MCF 10A (cell line): ENCODE measurements at regions not wholly inside any gene's neighbourhood (a gene's known extent, or its start where the extent isn't known, plus 50 kb on each side); places are given as distances from the start of the nearest gene placed in this dataset.
"Not testable (repeated sequence)": the region's sequence is repeated elsewhere in the genome, so short reads cannot be mapped to it uniquely, and the experiment has no call there.

ENCODE experiments used
- BruUV-seq: library from RNA; stranded (reverse); fragments of 400-500 nt; replicated peaks from 2 replicates; lab custom pipeline; 2021; lab: Mats Ljungman, UMichigan
- CTCF ChIA-PET: fragments of 300-600 bp; sonication (Branson Sonifier 250); formaldehyde crosslinking; extraction: SDS; loops from one replicate; lab custom pipeline; 2021; ENCODE audit warnings: antibody characterized with exemption, inconsistent platforms; lab: Yijun Ruan, JAX
- POLR2A ChIA-PET: fragments of 300-600, 350-650 bp; sonication (Branson Sonifier 250); formaldehyde crosslinking; extraction: SDS; loops from one replicate; lab custom pipeline; 2020; ENCODE audit warnings: antibody characterized with exemption, inconsistent platforms; lab: Yijun Ruan, JAX
- DNase-seq: peaks from one replicate; pipeline ENCODE4 v3.0.0-alpha.2; 2018; ENCODE audit not compliant: unreplicated experiment
- H3K27ac Mint-ChIP-seq: one replicate; pipeline ENCODE4 v1.8.0; 2022; ENCODE audit warnings: mild to moderate bottlenecking, low read depth, mixed read lengths; ENCODE audit not compliant: unreplicated experiment
- H3K27me3 Mint-ChIP-seq: one replicate; pipeline ENCODE4 v1.8.0; 2022; ENCODE audit warnings: mixed read lengths; ENCODE audit not compliant: insufficient read depth, unreplicated experiment
- H3K36me3 Mint-ChIP-seq: one replicate; pipeline ENCODE4 v1.8.0; 2022; ENCODE audit warnings: mild to moderate bottlenecking, moderate library complexity, mixed read lengths; ENCODE audit not compliant: insufficient read depth, unreplicated experiment
- H3K4me1 Mint-ChIP-seq: one replicate; pipeline ENCODE4 v1.8.0; 2022; ENCODE audit warnings: mixed read lengths; ENCODE audit not compliant: insufficient read depth, unreplicated experiment
- H3K4me3 Mint-ChIP-seq: one replicate; pipeline ENCODE4 v1.8.0; 2022; ENCODE audit warnings: mild to moderate bottlenecking, moderate library complexity, mixed read lengths; ENCODE audit not compliant: unreplicated experiment
- H3K9me3 Mint-ChIP-seq: one replicate; pipeline ENCODE4 v1.8.0; 2022; ENCODE audit warnings: mixed read lengths; ENCODE audit not compliant: unreplicated experiment
- intact Hi-C: fragments of 100-400 bp; cut with micrococcal nuclease; formaldehyde crosslinking; loops from 2 replicates; pipeline ENCODE4 v1.14.1; 2022

DNA sequence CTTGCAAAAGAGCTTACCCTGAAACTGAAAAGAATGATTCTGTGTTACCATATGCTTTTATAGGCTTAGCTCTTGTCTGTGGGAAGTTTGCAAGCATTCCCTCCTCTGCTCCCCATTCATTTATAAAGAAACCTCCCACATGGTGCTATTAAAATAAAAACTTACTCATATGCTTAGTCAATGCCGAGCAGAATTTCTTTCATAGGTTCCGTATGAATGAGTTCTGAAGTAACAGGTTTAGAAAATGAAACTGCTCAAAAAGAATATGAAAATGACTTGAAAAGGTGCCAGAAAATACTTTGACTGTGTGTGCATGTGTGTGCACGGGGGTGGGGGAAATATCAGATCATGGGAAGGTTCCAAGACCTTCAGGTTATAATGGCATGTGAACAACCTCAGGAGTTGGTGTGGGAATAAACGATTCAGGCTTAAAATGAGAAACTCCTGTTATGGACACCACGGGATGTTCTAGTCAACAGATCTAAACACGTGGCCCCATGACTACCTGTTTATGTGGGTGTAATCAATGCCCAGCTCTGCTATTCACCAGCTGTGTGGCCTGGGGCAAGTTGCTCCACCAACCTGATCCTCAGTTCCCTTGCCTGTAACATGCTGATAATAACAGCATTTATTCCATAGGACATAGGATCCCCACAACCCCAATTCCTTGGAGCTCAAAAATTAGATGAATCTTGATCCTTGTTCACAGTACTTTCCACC lies 293.7 kb upstream of the PLGLB1 start:
- H3K27me3 Mint-ChIP-seq, BruUV-seq, intact Hi-C loops, POLR2A ChIA-PET, H3K4me3 Mint-ChIP-seq, H3K36me3 Mint-ChIP-seq, CTCF ChIA-PET, H3K27ac Mint-ChIP-seq, H3K9me3 Mint-ChIP-seq, H3K4me1 Mint-ChIP-seq: not testable (repeated sequence)
- peak; percentile 45 for DNase-seq

DNA sequence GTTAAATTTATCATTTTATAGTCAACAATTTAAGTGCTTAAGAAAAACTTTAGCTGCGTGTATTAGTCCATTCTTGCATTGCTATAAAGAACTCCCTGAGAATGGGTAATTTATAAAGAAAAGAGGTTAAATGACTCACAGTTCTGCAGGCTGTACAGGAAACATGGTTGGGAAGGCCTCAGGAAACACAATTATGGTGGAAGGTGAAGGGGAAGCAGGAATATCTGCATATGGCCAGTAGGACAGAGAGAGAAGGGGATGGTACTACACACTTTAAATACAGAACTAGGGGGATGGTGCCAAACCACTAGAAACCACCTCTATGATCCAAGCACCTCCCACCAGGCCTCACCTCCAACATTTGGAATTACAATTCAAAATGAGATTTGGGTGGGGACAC lies 295.5 kb upstream of the PLGLB1 start:
- POLR2A ChIA-PET, H3K27ac Mint-ChIP-seq, DNase-seq, H3K4me1 Mint-ChIP-seq, H3K36me3 Mint-ChIP-seq, CTCF ChIA-PET, H3K9me3 Mint-ChIP-seq, H3K4me3 Mint-ChIP-seq, H3K27me3 Mint-ChIP-seq, intact Hi-C loops, BruUV-seq: not testable (repeated sequence)

DNA sequence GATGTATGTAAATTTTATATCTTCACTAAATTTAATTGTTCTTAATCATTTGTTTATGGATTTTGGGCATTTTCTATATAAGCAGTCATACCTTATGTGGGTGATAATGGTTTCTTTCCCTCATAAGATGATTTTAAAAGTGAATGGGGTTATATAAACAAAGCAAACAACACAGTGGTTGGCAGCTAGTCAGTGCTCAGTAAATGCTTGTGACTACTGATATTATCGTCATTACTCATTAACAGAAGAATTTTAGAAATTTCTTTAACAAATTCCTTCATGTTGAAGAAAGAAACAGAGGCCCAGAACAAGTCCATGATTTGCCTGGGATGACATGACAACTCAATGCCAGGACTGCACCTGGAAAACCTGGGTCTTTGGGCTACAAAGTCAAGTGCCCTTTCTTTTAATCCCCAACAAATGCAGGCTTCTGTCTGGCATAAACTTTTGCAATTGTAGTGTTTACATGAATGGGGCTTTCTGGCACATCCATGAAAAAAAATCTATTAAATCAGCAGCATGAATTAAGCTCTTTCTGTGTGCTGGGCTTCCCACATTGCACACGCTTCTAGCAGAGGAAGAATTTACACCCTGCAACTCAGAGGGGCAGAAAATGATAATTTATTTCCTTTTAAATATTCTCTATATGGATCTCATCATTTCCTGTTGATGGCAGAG lies 297.3 kb upstream of the PLGLB1 start:
- intact Hi-C loops, CTCF ChIA-PET, H3K27ac Mint-ChIP-seq, H3K4me3 Mint-ChIP-seq, BruUV-seq, H3K36me3 Mint-ChIP-seq, H3K4me1 Mint-ChIP-seq, POLR2A ChIA-PET, H3K9me3 Mint-ChIP-seq, H3K27me3 Mint-ChIP-seq: not testable (repeated sequence)
- peak; percentile 20 for DNase-seq

DNA sequence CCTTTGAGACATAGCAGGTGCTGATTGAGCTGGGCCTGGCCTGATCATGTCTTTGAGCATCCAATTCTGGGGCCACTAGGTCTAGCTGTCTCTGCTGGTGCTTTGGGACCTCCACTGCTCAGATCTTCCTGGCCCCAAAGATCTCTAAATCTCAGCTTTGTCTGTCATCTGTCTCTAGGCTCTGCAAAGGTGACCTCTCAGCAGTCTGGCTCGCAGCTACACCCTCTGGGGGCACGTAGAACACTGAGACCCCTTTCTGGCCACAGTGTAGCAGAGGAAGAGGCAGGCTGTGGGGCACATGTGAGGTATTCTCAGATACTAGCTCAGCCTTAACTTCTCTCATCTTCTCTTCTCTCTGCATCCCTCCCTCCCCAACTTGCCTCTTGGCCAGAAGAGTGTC lies 298.1 kb upstream of the PLGLB1 start:
- H3K9me3 Mint-ChIP-seq, H3K27me3 Mint-ChIP-seq, H3K4me1 Mint-ChIP-seq, BruUV-seq, H3K27ac Mint-ChIP-seq, intact Hi-C loops, DNase-seq, H3K4me3 Mint-ChIP-seq, H3K36me3 Mint-ChIP-seq, CTCF ChIA-PET, POLR2A ChIA-PET: not testable (repeated sequence)

DNA sequence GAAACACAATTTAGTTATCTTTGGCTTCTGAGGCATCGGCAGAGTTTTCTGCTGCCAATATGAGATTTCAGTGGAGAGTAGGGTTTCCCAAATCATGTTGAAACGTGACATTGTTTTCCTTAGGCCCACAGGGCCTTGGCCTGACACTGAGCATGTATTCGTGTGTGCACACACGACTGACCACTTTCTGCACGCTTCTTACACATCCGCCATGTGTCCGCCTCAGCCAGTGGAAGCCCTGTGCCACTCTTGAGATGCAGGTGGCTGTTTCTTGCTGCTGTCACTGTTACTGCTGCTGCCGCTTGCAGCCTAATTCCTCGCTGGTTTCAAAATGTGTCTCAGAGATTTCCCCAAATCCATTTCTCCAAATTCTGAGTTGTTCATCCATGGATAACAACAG lies 299.6 kb upstream of the PLGLB1 start:
- H3K36me3 Mint-ChIP-seq, H3K4me3 Mint-ChIP-seq, H3K27ac Mint-ChIP-seq, CTCF ChIA-PET, H3K9me3 Mint-ChIP-seq, H3K27me3 Mint-ChIP-seq, H3K4me1 Mint-ChIP-seq, DNase-seq, intact Hi-C loops, POLR2A ChIA-PET, BruUV-seq: not testable (repeated sequence)

DNA sequence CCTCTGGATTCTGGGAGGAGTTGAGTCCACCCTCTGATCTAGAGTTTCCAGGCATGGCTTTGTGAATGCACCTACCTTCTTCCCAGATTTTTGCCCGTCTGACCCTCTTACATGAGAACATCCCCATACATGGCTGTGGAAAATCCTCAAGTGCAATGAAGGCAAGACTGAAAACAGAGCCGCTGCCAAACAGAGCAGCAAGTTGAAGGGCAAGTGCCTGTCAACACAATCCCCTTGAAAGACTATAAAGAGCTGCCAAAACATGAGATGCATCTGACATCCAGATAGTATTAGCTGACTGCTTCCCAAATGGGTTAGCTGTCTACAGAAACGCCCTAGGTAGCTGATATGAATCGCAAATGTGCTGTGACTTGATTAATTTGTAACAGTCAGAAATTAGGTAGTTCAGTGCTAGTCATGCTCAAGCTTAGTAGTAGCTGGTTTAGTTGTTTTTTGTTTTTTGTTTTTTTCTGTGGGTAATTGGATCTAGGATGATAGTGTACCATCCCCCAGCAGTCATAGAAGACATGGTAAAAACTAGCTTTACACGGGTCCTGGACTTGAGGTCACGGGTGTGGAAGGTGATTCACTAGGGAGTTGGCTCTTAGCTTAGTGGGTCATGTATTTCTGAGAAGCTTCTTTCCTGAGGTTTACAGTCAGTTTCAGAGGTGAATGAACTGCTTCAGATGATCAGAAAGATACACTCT lies 302.8 kb upstream of the PLGLB1 start:
- BruUV-seq, H3K4me1 Mint-ChIP-seq, H3K4me3 Mint-ChIP-seq, H3K9me3 Mint-ChIP-seq, CTCF ChIA-PET, H3K36me3 Mint-ChIP-seq, intact Hi-C loops, POLR2A ChIA-PET, H3K27me3 Mint-ChIP-seq, DNase-seq: not testable (repeated sequence)
- peak overlapping the region; percentile 85 for H3K27ac Mint-ChIP-seq

DNA sequence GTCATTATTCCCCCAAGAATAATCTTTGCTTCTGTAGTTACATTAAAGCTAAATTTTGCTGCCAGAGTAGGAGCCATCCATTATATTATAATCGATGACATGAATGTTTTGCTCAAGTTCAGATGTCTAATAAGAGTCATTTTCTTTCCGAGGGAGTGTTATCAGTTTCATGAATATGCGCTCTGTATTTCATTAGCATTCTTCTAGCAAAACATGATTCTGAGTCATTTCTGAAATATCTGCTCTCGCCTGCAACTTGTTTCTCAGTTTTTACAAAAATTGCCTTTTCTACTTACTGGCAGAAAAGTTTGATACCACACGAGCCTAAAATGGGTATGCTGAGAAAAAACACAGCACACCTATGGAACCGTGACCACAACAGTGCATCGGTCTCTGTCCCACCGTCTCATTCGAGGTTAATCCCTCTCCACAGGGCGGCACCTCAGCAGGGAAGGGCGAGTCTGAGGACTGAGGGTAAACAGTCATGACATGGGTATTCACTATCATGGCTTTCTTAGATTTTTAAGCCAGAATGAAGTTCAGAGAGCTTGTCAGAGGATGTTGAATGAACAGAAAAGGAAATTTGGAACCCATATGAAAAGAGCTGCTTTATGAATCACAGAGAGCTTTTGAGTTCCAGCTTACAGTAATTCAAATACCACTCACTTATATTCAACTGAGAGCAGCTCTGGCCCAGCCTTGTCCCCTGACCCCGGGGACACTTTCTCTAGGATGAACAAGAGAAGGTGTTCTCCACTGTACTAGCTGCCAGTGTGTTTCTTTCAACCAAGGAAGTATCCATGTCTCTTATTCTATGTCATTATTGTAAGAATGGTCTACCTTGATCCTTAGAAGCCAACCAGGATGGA lies 303.6 kb upstream of the PLGLB1 start:
- H3K9me3 Mint-ChIP-seq, DNase-seq, CTCF ChIA-PET, POLR2A ChIA-PET, H3K4me3 Mint-ChIP-seq, H3K27me3 Mint-ChIP-seq, intact Hi-C loops, H3K4me1 Mint-ChIP-seq, H3K36me3 Mint-ChIP-seq: not testable (repeated sequence)
- BruUV-seq, result TSS peak; percentile 93
- peak overlapping the region; percentile 85 for H3K27ac Mint-ChIP-seq

DNA sequence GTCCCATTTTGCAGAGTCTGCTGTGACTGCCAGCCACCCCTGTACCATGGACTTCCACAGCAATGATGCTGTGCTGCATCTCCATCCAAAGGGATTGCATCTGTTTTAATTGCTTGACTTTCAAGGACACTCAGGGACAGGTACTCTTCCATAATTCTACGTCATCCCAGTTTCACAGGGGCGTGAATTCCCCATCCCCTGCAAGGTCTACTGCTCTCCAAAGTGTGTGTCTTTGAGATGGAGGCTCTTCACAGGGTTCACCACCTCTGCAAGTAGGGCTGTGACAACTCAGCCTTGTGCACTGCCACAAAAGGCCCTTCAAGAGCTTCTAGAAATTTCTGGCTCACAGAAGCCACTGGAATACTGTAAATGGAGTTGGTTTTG lies 304.3 kb upstream of the PLGLB1 start:
- CTCF ChIA-PET, intact Hi-C loops, H3K27me3 Mint-ChIP-seq, BruUV-seq, H3K4me3 Mint-ChIP-seq, H3K4me1 Mint-ChIP-seq, H3K9me3 Mint-ChIP-seq, DNase-seq, POLR2A ChIA-PET, H3K36me3 Mint-ChIP-seq: not testable (repeated sequence)
- peak overlapping the region; percentile 64 for H3K27ac Mint-ChIP-seq
